H1 (cell line): ENCODE measurements at regions not wholly inside any gene's neighbourhood (a gene's known extent, or its start where the extent isn't known, plus 50 kb on each side); places are given as distances from the start of the nearest gene placed in this dataset.

Source experiments
- ATF3 ChIP-seq: IDR thresholded peaks from 2 replicates; pipeline ENCODE4 v1.6.1; 2011; ENCODE audit warnings: low read depth, mild to moderate bottlenecking, low read length; ENCODE audit not compliant: insufficient read depth
- BRCA1 ChIP-seq: IDR thresholded peaks from 2 replicates; pipeline ENCODE4 v1.6.1; 2012; ENCODE audit warnings: low read depth, low read length, improper control_type of control experiment

GRCh38 chr6:111956098-111956497, 82.8 kb upstream of the FYN start (continued):
- TF ChIP-seq ATF3 (no peak), BRCA1 (no peak)
